Loucy (cell line): ENCODE measurements at regions not wholly inside any gene's neighbourhood (a gene's known extent, or its start where the extent isn't known, plus 50 kb on each side); places are given as distances from the start of the nearest gene placed in this dataset.

Experiments
- EZH2phosphoT487 ChIP-seq: fragments of 200-600 bp; IDR thresholded peaks from 2 replicates; pipeline ENCODE4 v1.6.1; 2018; ENCODE audit warnings: antibody characterized with exemption, mild to moderate bottlenecking, moderate library complexity, borderline replicate concordance
- TF ChIP-seq, protein P1 (sequence below): fragments of 200-600 bp; sonication (generic); conservative IDR thresholded peaks from 2 replicates; pipeline ENCODE4 v1.5.1; 2014; ENCODE audit warnings: mild to moderate bottlenecking, antibody characterized with exemption, low read length

DNA sequence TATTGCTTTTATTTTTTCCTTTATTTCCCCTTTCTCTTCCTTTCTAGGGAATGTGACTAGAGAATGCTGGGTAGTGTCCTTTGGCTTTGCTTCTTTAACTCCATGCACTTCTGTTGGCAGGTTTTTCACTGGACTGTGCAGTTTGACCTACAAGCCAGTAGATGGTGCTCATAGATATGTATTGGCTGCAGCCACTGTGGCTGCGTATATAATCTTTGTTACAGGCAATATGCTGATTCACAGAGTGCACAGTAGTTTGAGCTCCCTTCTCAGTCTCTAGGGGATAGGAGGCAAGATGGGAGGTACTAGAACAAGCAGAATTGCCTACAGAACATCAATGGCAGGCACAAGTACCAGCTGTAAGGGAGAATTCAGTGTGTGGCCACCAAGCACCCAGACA, 503.5 kb downstream of the LRFN5 start:
- TF ChIP-seq, protein P1, sequence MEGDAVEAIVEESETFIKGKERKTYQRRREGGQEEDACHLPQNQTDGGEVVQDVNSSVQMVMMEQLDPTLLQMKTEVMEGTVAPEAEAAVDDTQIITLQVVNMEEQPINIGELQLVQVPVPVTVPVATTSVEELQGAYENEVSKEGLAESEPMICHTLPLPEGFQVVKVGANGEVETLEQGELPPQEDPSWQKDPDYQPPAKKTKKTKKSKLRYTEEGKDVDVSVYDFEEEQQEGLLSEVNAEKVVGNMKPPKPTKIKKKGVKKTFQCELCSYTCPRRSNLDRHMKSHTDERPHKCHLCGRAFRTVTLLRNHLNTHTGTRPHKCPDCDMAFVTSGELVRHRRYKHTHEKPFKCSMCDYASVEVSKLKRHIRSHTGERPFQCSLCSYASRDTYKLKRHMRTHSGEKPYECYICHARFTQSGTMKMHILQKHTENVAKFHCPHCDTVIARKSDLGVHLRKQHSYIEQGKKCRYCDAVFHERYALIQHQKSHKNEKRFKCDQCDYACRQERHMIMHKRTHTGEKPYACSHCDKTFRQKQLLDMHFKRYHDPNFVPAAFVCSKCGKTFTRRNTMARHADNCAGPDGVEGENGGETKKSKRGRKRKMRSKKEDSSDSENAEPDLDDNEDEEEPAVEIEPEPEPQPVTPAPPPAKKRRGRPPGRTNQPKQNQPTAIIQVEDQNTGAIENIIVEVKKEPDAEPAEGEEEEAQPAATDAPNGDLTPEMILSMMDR: peak; percentile 64
- TF ChIP-seq EZH2phosphoT487: no peak
